ENCODE measurements at regions not wholly inside any gene's neighbourhood (a gene's known extent, or its start where the extent isn't known, plus 50 kb on each side); places are given as distances from the start of the nearest gene placed in this dataset.

- no peak for TF ChIP-seq POLR2A (IDR thresholded peaks at IDR 0.05)
- TF ChIP-seq, protein P1, sequence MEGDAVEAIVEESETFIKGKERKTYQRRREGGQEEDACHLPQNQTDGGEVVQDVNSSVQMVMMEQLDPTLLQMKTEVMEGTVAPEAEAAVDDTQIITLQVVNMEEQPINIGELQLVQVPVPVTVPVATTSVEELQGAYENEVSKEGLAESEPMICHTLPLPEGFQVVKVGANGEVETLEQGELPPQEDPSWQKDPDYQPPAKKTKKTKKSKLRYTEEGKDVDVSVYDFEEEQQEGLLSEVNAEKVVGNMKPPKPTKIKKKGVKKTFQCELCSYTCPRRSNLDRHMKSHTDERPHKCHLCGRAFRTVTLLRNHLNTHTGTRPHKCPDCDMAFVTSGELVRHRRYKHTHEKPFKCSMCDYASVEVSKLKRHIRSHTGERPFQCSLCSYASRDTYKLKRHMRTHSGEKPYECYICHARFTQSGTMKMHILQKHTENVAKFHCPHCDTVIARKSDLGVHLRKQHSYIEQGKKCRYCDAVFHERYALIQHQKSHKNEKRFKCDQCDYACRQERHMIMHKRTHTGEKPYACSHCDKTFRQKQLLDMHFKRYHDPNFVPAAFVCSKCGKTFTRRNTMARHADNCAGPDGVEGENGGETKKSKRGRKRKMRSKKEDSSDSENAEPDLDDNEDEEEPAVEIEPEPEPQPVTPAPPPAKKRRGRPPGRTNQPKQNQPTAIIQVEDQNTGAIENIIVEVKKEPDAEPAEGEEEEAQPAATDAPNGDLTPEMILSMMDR (IDR thresholded peaks at IDR 0.05 in 4 of 5, conservative IDR thresholded peaks at IDR 0.05 in 1 of 5): peak in 1 of 5 experiments; percentile 19
Measured at GRCh38 chr3:177893331-177893730, 642.9 kb upstream of the KCNMB2 start.
